ENCODE measurements at regions not wholly inside any gene's neighbourhood (a gene's known extent, or its start where the extent isn't known, plus 50 kb on each side); places are given as distances from the start of the nearest gene placed in this dataset.

GRCh38 chr3:40593351-40593750 lies 68.6 kb downstream of the ZNF621 start:
- Mint-ChIP-seq H3K4me1 (ENCODE audit: low read depth) (no peaks in the 10 kb centered on the region), H3K27me3 (peaks cover 10% of the 10 kb centered on the region), H3K9me3 (no peaks in the 10 kb centered on the region), H3K36me3 (ENCODE audit: low read depth) (no peaks in the 10 kb centered on the region), H3K4me3 (no peak overlapping the region), H3K27ac (no peak overlapping the region)

DNA sequence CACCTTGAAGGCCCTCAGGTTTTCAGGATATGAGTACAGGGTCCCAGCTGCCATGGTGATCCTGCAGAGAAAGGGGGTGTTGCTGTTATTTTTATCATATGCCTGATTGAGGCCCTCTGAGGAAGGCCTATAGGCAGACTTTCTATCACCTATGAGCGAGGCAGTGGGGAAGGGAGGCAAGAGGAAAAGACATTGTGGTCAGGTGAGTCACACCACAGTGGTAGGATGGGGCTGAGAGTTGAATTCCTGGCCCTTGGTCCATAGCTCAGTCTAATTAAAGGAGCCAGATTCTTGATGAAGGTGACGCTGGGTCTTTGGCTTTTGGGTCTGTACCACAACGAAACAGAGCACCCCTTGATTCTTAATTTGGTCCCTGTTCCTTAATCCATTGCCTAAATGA lies 72.7 kb downstream of the ZNF621 start:
- no peak overlapping the region for H3K4me3 Mint-ChIP-seq
- no peaks in the 10 kb centered on the region for H3K36me3 Mint-ChIP-seq (ENCODE audit: low read depth)
- no peaks in the 10 kb centered on the region for H3K9me3 Mint-ChIP-seq
- H3K27me3 Mint-ChIP-seq, result peaks cover 24% of the 10 kb centered on the region
- no peaks in the 10 kb centered on the region for H3K4me1 Mint-ChIP-seq (ENCODE audit: low read depth)
- H3K27ac Mint-ChIP-seq, result no peak overlapping the region

GRCh38 chr3:40598338-40598737 lies 73.6 kb downstream of the ZNF621 start:
- Mint-ChIP-seq H3K27me3 (peaks cover 25% of the 10 kb centered on the region), H3K27ac (no peak overlapping the region), H3K4me1 (ENCODE audit: low read depth) (no peaks in the 10 kb centered on the region), H3K9me3 (no peaks in the 10 kb centered on the region), H3K4me3 (no peak overlapping the region), H3K36me3 (ENCODE audit: low read depth) (no peaks in the 10 kb centered on the region)

DNA sequence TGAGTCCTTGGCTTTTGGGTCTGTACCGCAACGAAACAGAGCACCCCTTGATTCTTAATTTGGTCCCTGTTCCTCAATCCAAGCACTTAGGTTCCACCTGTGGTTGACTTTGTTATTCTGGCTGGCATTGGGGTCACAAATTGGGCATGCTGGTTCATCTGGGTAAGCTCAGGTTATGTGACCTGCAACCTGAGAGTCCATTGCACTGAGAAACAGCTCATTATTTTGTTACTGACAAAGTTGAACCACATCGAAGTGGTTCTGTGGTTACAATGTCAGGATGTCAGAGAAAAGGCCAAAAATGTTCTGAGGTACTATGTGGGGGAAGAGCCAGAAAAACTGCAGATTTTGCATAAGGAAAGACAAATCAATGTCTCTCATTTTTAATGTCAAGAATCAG lies 74.2 kb downstream of the ZNF621 start:
- Mint-ChIP-seq H3K27ac (no peak overlapping the region), H3K36me3 (ENCODE audit: low read depth) (no peaks in the 10 kb centered on the region), H3K4me1 (ENCODE audit: low read depth) (no peaks in the 10 kb centered on the region), H3K9me3 (no peaks in the 10 kb centered on the region), H3K4me3 (no peak overlapping the region), H3K27me3 (peaks cover 29% of the 10 kb centered on the region)

DNA sequence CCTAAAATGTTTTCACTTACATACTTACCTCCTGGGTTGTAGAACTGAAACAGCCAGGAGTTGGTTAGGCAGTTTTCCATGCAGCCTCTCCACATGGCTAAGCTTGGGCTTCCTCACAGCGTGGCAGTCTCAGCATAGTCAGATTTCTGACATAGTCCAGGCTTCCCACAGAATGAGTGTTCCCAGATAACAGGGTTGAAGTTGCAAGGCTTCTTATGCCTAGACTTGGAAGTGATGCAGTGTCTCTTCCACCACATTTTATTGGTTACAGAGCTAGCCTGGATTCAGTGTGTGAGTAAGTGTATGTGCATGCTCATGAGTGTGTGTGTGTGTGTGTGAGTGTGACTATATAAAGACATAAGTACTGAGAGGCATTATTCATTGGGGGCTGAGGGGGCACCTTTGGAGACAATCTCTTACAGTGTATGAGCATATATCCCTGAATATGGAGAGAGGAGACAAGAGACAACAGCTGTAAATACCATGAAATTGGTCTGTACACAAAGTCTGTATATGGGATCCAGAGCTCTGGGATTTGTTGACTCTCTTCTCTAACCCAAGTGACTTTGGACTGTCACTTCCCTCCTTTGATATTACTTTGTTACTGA lies 78.1 kb downstream of the ZNF621 start:
- H3K4me1 Mint-ChIP-seq (ENCODE audit: low read depth), result no peaks in the 10 kb centered on the region
- H3K27ac Mint-ChIP-seq, result no peak overlapping the region
- peaks cover 45% of the 10 kb centered on the region for H3K27me3 Mint-ChIP-seq
- no peaks in the 10 kb centered on the region for H3K36me3 Mint-ChIP-seq (ENCODE audit: low read depth)
- H3K4me3 Mint-ChIP-seq, result no peak overlapping the region
- no peaks in the 10 kb centered on the region for H3K9me3 Mint-ChIP-seq

GRCh38 chr3:40605960-40606359 lies 81.2 kb downstream of the ZNF621 start:
- H3K27ac Mint-ChIP-seq, result no peak overlapping the region
- H3K4me1 Mint-ChIP-seq (ENCODE audit: low read depth), result no peaks in the 10 kb centered on the region
- peaks cover 31% of the 10 kb centered on the region for H3K27me3 Mint-ChIP-seq
- no peaks in the 10 kb centered on the region for H3K36me3 Mint-ChIP-seq (ENCODE audit: low read depth)
- no peak overlapping the region for H3K4me3 Mint-ChIP-seq
- no peaks in the 10 kb centered on the region for H3K9me3 Mint-ChIP-seq

DNA sequence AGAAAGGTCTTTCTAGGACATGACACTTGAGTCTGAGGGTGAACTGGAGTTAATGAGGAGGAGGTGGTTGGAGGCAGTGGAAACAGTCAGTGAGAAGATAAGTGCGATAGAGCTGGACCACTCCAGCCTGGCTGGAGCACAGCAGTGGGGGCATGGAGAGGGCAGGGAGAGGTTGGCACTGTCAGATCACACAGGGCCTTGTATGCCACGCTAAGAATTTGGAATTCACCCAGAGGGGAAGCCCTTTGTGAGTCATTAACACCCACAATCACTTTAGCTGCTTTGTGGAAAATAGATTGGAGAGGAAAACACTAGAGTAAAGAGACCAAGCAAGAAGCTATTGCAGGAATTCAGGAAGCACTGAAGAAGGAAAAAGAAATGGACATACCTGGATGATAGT lies 83.3 kb downstream of the ZNF621 start:
- no peak overlapping the region for H3K4me3 Mint-ChIP-seq
- no peaks in the 10 kb centered on the region for H3K36me3 Mint-ChIP-seq (ENCODE audit: low read depth)
- no peaks in the 10 kb centered on the region for H3K4me1 Mint-ChIP-seq (ENCODE audit: low read depth)
- H3K9me3 Mint-ChIP-seq, result no peaks in the 10 kb centered on the region
- H3K27ac Mint-ChIP-seq, result no peak overlapping the region
- H3K27me3 Mint-ChIP-seq, result peaks cover 27% of the 10 kb centered on the region

GRCh38 chr3:40613306-40613705 lies 88.5 kb downstream of the ZNF621 start:
- no peak overlapping the region for H3K27ac Mint-ChIP-seq
- no peaks in the 10 kb centered on the region for H3K36me3 Mint-ChIP-seq (ENCODE audit: low read depth)
- H3K27me3 Mint-ChIP-seq, result peaks cover 38% of the 10 kb centered on the region
- no peaks in the 10 kb centered on the region for H3K4me1 Mint-ChIP-seq (ENCODE audit: low read depth)
- no peaks in the 10 kb centered on the region for H3K9me3 Mint-ChIP-seq
- H3K4me3 Mint-ChIP-seq, result no peak overlapping the region

GRCh38 chr3:40615110-40615915 lies 90.6 kb downstream of the ZNF621 start:
- peaks cover 34% of the 10 kb centered on the region for H3K27me3 Mint-ChIP-seq
- no peaks in the 10 kb centered on the region for H3K9me3 Mint-ChIP-seq
- H3K27ac Mint-ChIP-seq, result no peak overlapping the region
- H3K4me1 Mint-ChIP-seq (ENCODE audit: low read depth), result no peaks in the 10 kb centered on the region
- H3K4me3 Mint-ChIP-seq, result no peak overlapping the region
- no peaks in the 10 kb centered on the region for H3K36me3 Mint-ChIP-seq (ENCODE audit: low read depth)

DNA sequence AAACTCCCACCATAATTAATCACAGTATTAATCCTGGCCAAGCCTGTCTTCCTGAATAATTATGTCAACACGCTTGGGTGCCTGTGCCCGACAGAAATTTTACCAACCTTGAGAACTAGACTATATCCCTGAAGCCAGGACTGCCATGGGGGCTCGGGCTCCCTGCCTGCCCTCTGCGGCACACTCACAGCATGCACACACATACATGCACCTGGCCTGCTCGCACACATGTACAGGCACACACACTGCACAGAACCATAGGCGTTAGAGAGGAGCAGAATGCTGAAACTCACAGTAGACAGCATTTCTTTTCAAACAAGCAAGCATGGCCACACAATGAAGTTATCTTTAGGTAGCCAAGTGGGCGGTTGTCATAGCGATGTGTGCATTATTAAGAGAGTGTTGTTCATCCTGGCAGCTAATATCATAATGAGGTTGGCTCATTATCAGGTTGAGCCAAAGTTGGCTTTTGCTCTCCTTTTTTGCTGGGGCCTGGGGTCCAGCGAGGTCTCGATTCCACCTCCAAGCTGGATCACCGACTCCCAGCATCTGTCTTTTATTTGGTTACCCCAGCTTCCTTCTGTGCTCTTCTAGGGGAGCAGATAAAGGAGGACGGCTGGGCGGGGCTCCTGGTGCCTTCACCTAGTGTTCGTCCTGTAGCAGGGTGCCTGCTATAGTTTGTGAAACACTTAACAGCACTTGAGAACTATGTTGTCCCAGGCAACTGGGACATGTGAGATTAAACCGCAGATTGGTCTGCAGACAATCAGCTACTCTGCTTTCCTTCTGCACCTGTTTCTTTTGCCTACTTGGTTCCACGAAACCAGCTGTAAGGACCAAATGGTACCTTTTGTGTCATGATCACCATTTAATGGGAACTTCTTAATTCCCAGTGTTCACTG lies 91.4 kb downstream of the ZNF621 start:
- Mint-ChIP-seq H3K27me3 (peaks cover 34% of the 10 kb centered on the region), H3K4me3 (no peak overlapping the region), H3K36me3 (ENCODE audit: low read depth) (no peaks in the 10 kb centered on the region), H3K4me1 (ENCODE audit: low read depth) (no peaks in the 10 kb centered on the region), H3K27ac (no peak overlapping the region), H3K9me3 (no peaks in the 10 kb centered on the region)

GRCh38 chr3:40617084-40617483 lies 92.3 kb downstream of the ZNF621 start:
- H3K4me1 Mint-ChIP-seq (ENCODE audit: low read depth), result no peaks in the 10 kb centered on the region
- no peaks in the 10 kb centered on the region for H3K9me3 Mint-ChIP-seq
- peaks cover 31% of the 10 kb centered on the region for H3K27me3 Mint-ChIP-seq
- no peak overlapping the region for H3K4me3 Mint-ChIP-seq
- H3K27ac Mint-ChIP-seq, result no peak overlapping the region
- no peaks in the 10 kb centered on the region for H3K36me3 Mint-ChIP-seq (ENCODE audit: low read depth)

DNA sequence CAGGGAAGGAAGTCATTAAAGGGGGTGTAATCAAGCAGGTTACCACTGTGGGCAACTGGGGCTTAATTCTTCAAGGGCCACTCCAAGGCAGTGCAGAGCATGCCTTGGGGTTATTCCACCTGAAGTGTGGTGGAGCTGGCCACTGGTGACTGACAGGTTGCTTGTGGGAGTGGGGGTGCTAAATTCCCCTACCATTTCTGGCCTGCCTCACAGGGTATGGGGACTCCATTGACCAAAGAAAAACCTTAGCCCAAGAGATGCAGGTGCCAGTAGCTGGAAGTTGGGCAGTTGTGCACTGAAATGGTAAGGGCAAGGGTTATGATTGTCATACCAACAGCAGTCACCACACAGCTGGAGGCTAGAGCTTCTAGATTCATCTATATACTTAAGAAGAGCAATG lies 93.4 kb downstream of the ZNF621 start:
- Mint-ChIP-seq H3K9me3 (no peaks in the 10 kb centered on the region), H3K36me3 (ENCODE audit: low read depth) (no peaks in the 10 kb centered on the region), H3K27ac (no peak overlapping the region), H3K27me3 (peaks cover 31% of the 10 kb centered on the region), H3K4me3 (no peak overlapping the region), H3K4me1 (ENCODE audit: low read depth) (no peaks in the 10 kb centered on the region)

- Mint-ChIP-seq H3K4me3 (no peak overlapping the region), H3K4me1 (ENCODE audit: low read depth) (no peaks in the 10 kb centered on the region), H3K9me3 (no peaks in the 10 kb centered on the region), H3K27me3 (peaks cover 20% of the 10 kb centered on the region), H3K36me3 (ENCODE audit: low read depth) (no peaks in the 10 kb centered on the region), H3K27ac (no peak overlapping the region)
These were observed 95.4 kb downstream of the ZNF621 start for GRCh38 chr3:40620151-40620550.

DNA sequence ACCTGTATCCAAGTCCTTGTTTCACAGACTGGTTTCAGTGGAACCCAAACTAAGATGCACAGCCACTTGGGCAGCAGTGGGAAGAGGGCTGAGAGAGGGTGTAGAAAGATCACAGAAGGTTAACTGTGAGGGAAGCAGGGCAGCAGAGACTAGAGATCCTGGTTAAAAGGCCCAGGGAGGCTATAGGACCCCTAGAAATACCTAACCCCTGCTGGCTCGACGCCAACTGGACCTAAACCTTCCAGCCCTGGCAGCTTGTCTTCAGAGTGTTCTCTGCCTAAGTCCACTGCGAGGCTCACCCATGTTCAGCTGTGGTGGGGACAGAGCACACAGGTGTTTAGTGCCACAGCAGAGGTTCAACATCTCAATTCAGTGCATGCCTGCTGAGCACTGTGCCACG lies 96.5 kb downstream of the ZNF621 start:
- Mint-ChIP-seq H3K27ac (no peak overlapping the region), H3K27me3 (peaks cover 10% of the 10 kb centered on the region), H3K9me3 (no peaks in the 10 kb centered on the region), H3K36me3 (ENCODE audit: low read depth) (no peaks in the 10 kb centered on the region), H3K4me1 (ENCODE audit: low read depth) (no peaks in the 10 kb centered on the region), H3K4me3 (no peak overlapping the region)

- peaks cover under 1% of the 10 kb centered on the region for H3K27me3 Mint-ChIP-seq
- no peaks in the 10 kb centered on the region for H3K4me1 Mint-ChIP-seq (ENCODE audit: low read depth)
- no peak overlapping the region for H3K27ac Mint-ChIP-seq
- no peak overlapping the region for H3K4me3 Mint-ChIP-seq
- peaks cover under 1% of the 10 kb centered on the region for H3K36me3 Mint-ChIP-seq (ENCODE audit: low read depth)
- H3K9me3 Mint-ChIP-seq, result peaks cover under 1% of the 10 kb centered on the region
These were observed 98.8 kb downstream of the ZNF621 start for GRCh38 chr3:40623567-40623966.

Measured in stimulated activated naive CD8-positive, alpha-beta T cell treated with anti-CD3 and anti-CD28 coated beads, Interleukin-15, Interleukin-2, amounts not matched to agents 100 ng/mL and 50 ng/mL, for 24 hours (primary cell).